ENCODE measurements at regions not wholly inside any gene's neighbourhood (a gene's known extent, or its start where the extent isn't known, plus 50 kb on each side); places are given as distances from the start of the nearest gene placed in this dataset.

DNA sequence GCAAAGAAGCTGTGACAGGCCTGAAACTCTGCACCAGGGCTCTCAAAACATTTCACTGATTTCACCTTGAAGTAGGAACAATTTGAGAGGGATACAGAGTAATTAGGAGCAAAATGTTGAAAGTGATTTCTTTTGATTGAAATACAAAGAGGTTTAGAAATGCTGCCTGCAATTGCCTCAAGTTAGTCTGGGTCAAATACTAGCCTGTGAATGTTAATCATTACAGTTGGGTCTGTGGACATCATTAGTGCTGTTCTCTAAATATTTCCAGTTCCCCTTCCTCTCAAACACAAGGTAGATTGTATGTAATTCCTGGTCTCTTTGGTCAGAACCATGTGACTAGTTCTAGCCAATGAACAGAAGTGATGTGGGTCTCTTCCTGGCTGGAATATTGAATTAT, 152.3 kb upstream of the TSC22D2 start:
- TF ChIP-seq, protein P1, sequence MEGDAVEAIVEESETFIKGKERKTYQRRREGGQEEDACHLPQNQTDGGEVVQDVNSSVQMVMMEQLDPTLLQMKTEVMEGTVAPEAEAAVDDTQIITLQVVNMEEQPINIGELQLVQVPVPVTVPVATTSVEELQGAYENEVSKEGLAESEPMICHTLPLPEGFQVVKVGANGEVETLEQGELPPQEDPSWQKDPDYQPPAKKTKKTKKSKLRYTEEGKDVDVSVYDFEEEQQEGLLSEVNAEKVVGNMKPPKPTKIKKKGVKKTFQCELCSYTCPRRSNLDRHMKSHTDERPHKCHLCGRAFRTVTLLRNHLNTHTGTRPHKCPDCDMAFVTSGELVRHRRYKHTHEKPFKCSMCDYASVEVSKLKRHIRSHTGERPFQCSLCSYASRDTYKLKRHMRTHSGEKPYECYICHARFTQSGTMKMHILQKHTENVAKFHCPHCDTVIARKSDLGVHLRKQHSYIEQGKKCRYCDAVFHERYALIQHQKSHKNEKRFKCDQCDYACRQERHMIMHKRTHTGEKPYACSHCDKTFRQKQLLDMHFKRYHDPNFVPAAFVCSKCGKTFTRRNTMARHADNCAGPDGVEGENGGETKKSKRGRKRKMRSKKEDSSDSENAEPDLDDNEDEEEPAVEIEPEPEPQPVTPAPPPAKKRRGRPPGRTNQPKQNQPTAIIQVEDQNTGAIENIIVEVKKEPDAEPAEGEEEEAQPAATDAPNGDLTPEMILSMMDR (IDR thresholded peaks at IDR 0.05 in 2 of 3, conservative IDR thresholded peaks at IDR 0.05 in 1 of 3; ENCODE audit: borderline replicate concordance in 1 of 3, insufficient read depth in 1 of 3, low read depth in 2 of 3, low read length in 2 of 3) = no peak
- TF ChIP-seq POLR2AphosphoS5 (IDR thresholded peaks at IDR 0.05; ENCODE audit: low read depth, low read length) (no peak), EZH2 (IDR thresholded peaks at IDR 0.05) (no peak), POLR2A (IDR thresholded peaks at IDR 0.05; ENCODE audit: borderline replicate concordance, extremely low read depth, insufficient read depth, insufficient read length) (no peak), EGR1 (IDR thresholded peaks at IDR 0.05; ENCODE audit: low read depth) (no peak), SP1 (IDR thresholded peaks at IDR 0.05; ENCODE audit: low read depth) (no peak), JUND (IDR thresholded peaks at IDR 0.05) (no peak), ZFX (IDR thresholded peaks at IDR 0.05) (no peak), EZH2phosphoT487 (IDR thresholded peaks at IDR 0.05; ENCODE audit: borderline replicate concordance) (no peak), ZNF274 (IDR thresholded peaks at IDR 0.05; ENCODE audit: low read depth, low read length) (no peak)
- TF ChIP-seq, protein P2, sequence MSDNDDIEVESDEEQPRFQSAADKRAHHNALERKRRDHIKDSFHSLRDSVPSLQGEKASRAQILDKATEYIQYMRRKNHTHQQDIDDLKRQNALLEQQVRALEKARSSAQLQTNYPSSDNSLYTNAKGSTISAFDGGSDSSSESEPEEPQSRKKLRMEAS (IDR thresholded peaks at IDR 0.05) = no peak
- TF ChIP-seq, protein P3, sequence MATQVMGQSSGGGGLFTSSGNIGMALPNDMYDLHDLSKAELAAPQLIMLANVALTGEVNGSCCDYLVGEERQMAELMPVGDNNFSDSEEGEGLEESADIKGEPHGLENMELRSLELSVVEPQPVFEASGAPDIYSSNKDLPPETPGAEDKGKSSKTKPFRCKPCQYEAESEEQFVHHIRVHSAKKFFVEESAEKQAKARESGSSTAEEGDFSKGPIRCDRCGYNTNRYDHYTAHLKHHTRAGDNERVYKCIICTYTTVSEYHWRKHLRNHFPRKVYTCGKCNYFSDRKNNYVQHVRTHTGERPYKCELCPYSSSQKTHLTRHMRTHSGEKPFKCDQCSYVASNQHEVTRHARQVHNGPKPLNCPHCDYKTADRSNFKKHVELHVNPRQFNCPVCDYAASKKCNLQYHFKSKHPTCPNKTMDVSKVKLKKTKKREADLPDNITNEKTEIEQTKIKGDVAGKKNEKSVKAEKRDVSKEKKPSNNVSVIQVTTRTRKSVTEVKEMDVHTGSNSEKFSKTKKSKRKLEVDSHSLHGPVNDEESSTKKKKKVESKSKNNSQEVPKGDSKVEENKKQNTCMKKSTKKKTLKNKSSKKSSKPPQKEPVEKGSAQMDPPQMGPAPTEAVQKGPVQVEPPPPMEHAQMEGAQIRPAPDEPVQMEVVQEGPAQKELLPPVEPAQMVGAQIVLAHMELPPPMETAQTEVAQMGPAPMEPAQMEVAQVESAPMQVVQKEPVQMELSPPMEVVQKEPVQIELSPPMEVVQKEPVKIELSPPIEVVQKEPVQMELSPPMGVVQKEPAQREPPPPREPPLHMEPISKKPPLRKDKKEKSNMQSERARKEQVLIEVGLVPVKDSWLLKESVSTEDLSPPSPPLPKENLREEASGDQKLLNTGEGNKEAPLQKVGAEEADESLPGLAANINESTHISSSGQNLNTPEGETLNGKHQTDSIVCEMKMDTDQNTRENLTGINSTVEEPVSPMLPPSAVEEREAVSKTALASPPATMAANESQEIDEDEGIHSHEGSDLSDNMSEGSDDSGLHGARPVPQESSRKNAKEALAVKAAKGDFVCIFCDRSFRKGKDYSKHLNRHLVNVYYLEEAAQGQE (IDR thresholded peaks at IDR 0.05; ENCODE audit: low read depth) = no peak
- TF ChIP-seq, protein P4, sequence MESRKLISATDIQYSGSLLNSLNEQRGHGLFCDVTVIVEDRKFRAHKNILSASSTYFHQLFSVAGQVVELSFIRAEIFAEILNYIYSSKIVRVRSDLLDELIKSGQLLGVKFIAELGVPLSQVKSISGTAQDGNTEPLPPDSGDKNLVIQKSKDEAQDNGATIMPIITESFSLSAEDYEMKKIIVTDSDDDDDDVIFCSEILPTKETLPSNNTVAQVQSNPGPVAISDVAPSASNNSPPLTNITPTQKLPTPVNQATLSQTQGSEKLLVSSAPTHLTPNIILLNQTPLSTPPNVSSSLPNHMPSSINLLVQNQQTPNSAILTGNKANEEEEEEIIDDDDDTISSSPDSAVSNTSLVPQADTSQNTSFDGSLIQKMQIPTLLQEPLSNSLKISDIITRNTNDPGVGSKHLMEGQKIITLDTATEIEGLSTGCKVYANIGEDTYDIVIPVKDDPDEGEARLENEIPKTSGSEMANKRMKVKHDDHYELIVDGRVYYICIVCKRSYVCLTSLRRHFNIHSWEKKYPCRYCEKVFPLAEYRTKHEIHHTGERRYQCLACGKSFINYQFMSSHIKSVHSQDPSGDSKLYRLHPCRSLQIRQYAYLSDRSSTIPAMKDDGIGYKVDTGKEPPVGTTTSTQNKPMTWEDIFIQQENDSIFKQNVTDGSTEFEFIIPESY (IDR thresholded peaks at IDR 0.05; ENCODE audit: extremely low read depth, insufficient replicate concordance, low read length) = no peak

Measured in HCT116 (cell line).